Body of pancreas (tissue), 4 donors: ENCODE measurements at regions not wholly inside any gene's neighbourhood (a gene's known extent, or its start where the extent isn't known, plus 50 kb on each side); places are given as distances from the start of the nearest gene placed in this dataset.
A peak's percentile ranks its signal among the peaks of the same experiment; 100 is the strongest.

ENCODE experiments used
- ATAC-seq: fragments of 150-250 bp; one replicate; pipeline ENCODE4 v1.9.1; 2016
- DNase-seq, 4 donors: peaks; one replicate each; pipeline ENCODE4 v3.0.0-alpha.2; 2019
- H3K27ac ChIP-seq, 4 donors: fragments of 200-600 bp; sonication (generic); 1 replicate in 3 of 4; 2 replicates in 1 of 4; pipeline versions ENCODE4 v1.5.1 to v1.6.1; 2016 to 2019; ENCODE audit warnings: mild to moderate bottlenecking in 1 of 4, mixed read lengths in 1 of 4, moderate library complexity in 1 of 4
- H3K27me3 ChIP-seq, 2 donors: fragments of 200-600 bp; sonication (generic); one replicate each; pipeline ENCODE4 v1.6.0; 2016; ENCODE audit warnings: mild to moderate bottlenecking in 1 of 2
- H3K36me3 ChIP-seq, 2 donors: fragments of 200-600 bp; sonication (generic); replicated peaks in 1 of 2; 2 replicates each; pipeline ENCODE4 v1.5.1; 2016; ENCODE audit warnings: low read depth in 2 of 2; ENCODE audit not compliant: insufficient read depth in 1 of 2
- H3K4me1 ChIP-seq: fragments of 200-600 bp; sonication (generic); one replicate; pipeline ENCODE4 v1.6.0; 2016
- H3K4me3 ChIP-seq, 2 donors: fragments of 200-600 bp; sonication (generic); 1 replicate in 1 of 2; 2 replicates in 1 of 2; pipeline ENCODE4 v1.5.1; 2016 to 2019
- H3K9me3 ChIP-seq, 3 donors: fragments of 200-600 bp; sonication (generic); 1 replicate in 2 of 3; 2 replicates in 1 of 3; pipeline ENCODE4 v1.5.1; 2016
- POLR2A ChIP-seq, 3 donors: fragments of 450-650 bp; IDR thresholded peaks; one replicate each; pipeline ENCODE4 v1.6.1; 2016; ENCODE audit warnings: antibody characterized with exemption in 3 of 3, mild to moderate bottlenecking in 2 of 3
- WGBS, 2 donors: methylation state at CpG; one replicate each; pipeline ENCODE4 v1.1.5; 2017; 5-methylcytosine and 5-hydroxymethylcytosine counted together
- intact Hi-C: fragments of 100-400 bp; cut with DNase I; formaldehyde crosslinking; loops from one replicate; pipeline ENCODE4 v1.15.1; 2023
- TF ChIP-seq, protein P1 (sequence below), 7 experiments: fragments of 450-650 bp in 4 of 7; fragments of 200-600 bp in 3 of 7; sonication (generic) in 3 of 7; IDR thresholded peaks; one replicate each; pipeline ENCODE4 v1.5.1; 2016 to 2019; ENCODE audit warnings: antibody characterized with exemption in 7 of 7

DNA sequence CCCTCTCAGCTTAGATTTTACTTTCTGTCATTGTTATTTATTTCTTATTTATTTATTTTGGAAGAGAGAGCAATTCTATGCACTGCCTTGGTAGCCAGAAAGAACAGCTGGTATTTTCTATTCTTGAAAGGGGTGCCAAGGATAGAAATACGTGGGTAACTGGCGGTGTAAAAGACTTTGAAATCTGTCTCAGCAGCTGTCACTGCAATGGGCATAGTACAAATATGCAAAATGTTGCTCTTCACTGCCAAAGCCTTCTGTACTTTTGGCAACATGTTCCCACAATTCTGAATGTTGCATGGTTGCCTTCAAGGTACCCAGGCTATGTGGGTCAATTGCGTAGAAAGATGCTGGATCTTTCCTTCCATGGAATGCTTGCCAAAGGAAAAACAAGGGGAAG, 230.2 kb upstream of the EDIL3 start:
- Histone ChIP-seq H3K4me1 (no peaks in the 10 kb centered on the region), H3K4me3 (no peak overlapping the region), H3K27ac (no peak overlapping the region), H3K9me3 (no peaks in the 10 kb centered on the region), H3K27me3 (no peaks in the 10 kb centered on the region), H3K36me3 (no peaks in the 10 kb centered on the region)
- intact Hi-C loops, result no loop called here
- no peak for ATAC-seq
- DNase-seq, result no peak
- 67 to 68% methylated on average over 3 of the region's 3 CpGs for WGBS, 2 donors
- TF ChIP-seq, protein P1, sequence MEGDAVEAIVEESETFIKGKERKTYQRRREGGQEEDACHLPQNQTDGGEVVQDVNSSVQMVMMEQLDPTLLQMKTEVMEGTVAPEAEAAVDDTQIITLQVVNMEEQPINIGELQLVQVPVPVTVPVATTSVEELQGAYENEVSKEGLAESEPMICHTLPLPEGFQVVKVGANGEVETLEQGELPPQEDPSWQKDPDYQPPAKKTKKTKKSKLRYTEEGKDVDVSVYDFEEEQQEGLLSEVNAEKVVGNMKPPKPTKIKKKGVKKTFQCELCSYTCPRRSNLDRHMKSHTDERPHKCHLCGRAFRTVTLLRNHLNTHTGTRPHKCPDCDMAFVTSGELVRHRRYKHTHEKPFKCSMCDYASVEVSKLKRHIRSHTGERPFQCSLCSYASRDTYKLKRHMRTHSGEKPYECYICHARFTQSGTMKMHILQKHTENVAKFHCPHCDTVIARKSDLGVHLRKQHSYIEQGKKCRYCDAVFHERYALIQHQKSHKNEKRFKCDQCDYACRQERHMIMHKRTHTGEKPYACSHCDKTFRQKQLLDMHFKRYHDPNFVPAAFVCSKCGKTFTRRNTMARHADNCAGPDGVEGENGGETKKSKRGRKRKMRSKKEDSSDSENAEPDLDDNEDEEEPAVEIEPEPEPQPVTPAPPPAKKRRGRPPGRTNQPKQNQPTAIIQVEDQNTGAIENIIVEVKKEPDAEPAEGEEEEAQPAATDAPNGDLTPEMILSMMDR (IDR thresholded peaks at IDR 0.05), result no peak
- no peak for TF ChIP-seq POLR2A (IDR thresholded peaks at IDR 0.05)

DNA sequence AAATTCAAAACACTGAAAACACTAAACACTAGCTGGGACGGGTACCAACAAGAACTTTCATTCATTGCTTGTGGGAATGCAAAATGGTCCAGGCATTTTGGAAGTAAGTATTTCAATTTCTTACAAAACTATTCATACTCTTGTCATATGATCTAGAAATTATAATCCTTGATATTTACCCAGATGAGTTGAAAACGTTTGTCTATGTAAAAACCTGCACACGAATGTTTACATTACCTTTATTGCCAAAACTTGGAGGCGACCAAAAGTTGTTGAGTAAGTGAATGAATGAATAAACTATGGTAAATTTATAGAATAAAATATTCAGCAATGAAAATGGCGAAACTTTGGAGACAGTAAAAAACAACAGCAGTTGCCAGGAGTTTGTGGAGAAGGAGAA, 222.1 kb upstream of the EDIL3 start:
- no peak overlapping the region for H3K27ac ChIP-seq
- TF ChIP-seq, protein P1 (IDR thresholded peaks at IDR 0.05), result no peak
- no peak for TF ChIP-seq POLR2A (IDR thresholded peaks at IDR 0.05)
- H3K4me1 ChIP-seq, result no peaks in the 10 kb centered on the region
- no peaks in the 10 kb centered on the region for H3K9me3 ChIP-seq
- no peak for DNase-seq
- intact Hi-C loops, result no loop called here
- H3K27me3 ChIP-seq, result no peaks in the 10 kb centered on the region
- WGBS, 2 donors, result 51 to 56% methylated on average over 5 of the region's 5 CpGs
- no peak overlapping the region for H3K4me3 ChIP-seq
- no peak for ATAC-seq
- H3K36me3 ChIP-seq, result no peaks in the 10 kb centered on the region

DNA sequence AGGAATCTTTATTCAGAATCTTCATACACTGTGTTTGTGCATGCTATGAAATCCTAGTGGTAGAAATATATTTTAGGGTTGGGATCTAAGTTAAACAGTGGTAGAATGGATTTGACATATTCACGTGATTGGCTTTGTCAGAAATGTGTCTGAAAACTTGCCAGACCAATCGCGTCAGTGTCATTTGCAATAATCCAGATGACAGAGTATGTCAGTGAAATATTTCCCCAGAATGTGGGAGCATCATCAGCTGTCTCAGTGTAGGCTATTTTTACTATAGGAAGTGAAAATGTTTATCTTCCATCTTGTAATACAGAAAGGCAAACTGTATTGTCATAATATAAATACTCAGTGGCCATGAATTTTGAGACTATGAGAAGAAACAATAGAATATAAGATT, 220.6 kb upstream of the EDIL3 start:
- no peak for ATAC-seq
- 71 to 74% methylated on average over 3 of the region's 3 CpGs for WGBS, 2 donors

DNA sequence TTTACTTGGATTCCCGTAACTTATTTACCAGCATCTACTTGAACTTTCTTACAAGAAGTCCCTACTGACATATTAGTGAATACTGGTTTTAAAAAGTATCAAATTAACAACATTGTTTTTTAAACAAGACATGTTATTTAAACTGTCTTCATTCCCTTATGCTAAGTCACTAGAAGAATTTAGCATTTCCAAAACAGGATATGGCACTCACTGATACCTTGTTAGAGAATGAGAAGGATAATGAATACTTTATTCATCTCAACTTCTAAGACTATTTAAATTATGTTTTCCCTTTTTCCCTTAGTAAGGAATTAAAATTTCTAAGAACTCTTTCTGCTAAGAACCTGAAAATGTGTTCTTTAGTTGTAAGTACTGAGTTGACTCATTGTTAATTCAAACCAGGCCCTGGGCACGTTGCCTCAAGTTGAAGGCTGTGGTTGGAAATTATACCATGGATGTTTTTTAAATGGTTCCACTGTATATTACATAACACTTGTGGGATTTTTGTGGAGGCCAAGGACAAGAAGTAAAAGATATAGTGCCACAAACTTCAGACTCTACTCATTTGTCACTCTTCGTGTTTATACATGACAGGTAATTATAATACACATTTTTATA, 219.0 kb upstream of the EDIL3 start:
- Histone ChIP-seq H3K4me3 (no peak overlapping the region), H3K4me1 (no peaks in the 10 kb centered on the region), H3K36me3 (no peaks in the 10 kb centered on the region), H3K27me3 (no peaks in the 10 kb centered on the region), H3K9me3 (no peaks in the 10 kb centered on the region), H3K27ac (no peak overlapping the region)
- 54 to 69% methylated on average over 3 of the region's 3 CpGs for WGBS, 2 donors
- TF ChIP-seq POLR2A (IDR thresholded peaks at IDR 0.05), result no peak
- TF ChIP-seq, protein P1 (IDR thresholded peaks at IDR 0.05), result no peak
- ATAC-seq, result no peak
- DNase-seq, result peak in 1 of 4 donors; percentile 7
- intact Hi-C loops, result no loop called here

More for the DNA sequence above, 220.6 kb upstream of the EDIL3 start:
- Histone ChIP-seq H3K36me3 (no peaks in the 10 kb centered on the region), H3K27me3 (no peaks in the 10 kb centered on the region), H3K4me3 (no peak overlapping the region), H3K27ac (no peak overlapping the region), H3K4me1 (no peaks in the 10 kb centered on the region), H3K9me3 (no peaks in the 10 kb centered on the region)
- DNase-seq, result no peak
- intact Hi-C loops, result no loop called here
- TF ChIP-seq, protein P1 (IDR thresholded peaks at IDR 0.05), result no peak
- TF ChIP-seq POLR2A (IDR thresholded peaks at IDR 0.05), result no peak

DNA sequence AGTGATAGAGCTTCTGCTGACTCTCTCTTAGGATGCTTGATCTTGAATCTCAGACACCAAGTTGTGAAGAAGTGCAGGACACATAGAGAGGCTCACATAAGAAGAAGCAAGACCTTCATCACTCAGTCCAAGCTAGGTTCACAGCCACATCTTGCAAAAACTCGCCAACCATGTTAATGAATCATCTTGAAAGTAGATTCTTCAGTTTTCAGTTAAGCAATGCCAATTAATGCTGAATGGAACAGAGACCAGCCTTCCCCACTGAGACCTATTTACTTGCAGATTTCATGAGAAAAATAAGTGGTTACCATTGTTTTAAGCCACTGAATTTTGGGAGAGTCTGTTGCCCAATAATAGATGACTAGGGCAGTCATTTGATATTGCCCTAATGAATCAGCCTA, 217.7 kb upstream of the EDIL3 start:
- no peaks in the 10 kb centered on the region for H3K36me3 ChIP-seq
- no peaks in the 10 kb centered on the region for H3K27me3 ChIP-seq
- no peak overlapping the region for H3K4me3 ChIP-seq
- 31 to 63% methylated on average over 1 of the region's 1 CpG for WGBS, 2 donors
- intact Hi-C loops, result no loop called here
- no peak for DNase-seq
- no peaks in the 10 kb centered on the region for H3K9me3 ChIP-seq
- no peak for ATAC-seq
- no peak overlapping the region for H3K27ac ChIP-seq
- TF ChIP-seq, protein P1 (IDR thresholded peaks at IDR 0.05), result no peak
- no peaks in the 10 kb centered on the region for H3K4me1 ChIP-seq
